H1 (cell line): ENCODE measurements at regions not wholly inside any gene's neighbourhood (a gene's known extent, or its start where the extent isn't known, plus 50 kb on each side); places are given as distances from the start of the nearest gene placed in this dataset.
A peak's percentile ranks its signal among the peaks of the same experiment; 100 is the strongest.

ENCODE experiments used
- CTCF ChIA-PET: fragments of 300-600 bp; sonication (Branson Sonifier 250); formaldehyde crosslinking; loops from one replicate; lab custom pipeline; 2021; ENCODE audit not compliant: partially characterized antibody; lab: Charles Lee
- POLR2A ChIA-PET: fragments of 300-600 bp; sonication (Branson Sonifier 250); formaldehyde crosslinking; loops from one replicate; lab custom pipeline; 2021; ENCODE audit warnings: inconsistent platforms; ENCODE audit not compliant: partially characterized antibody; lab: Charles Lee
- DNase-seq, 2 experiments: peaks; one replicate each; pipeline versions ENCODE4 v3.0.0 to v3.0.0-alpha.2; 2010 to 2022; ENCODE audit warnings: low spot score in 2 of 2, low read depth in 1 of 2, mixed read lengths in 1 of 2
- FAIRE-seq: peaks from 2 replicates; lab custom pipeline; 2011; peaks lifted over from hg19 to GRCh38; lab: Jason Lieb, UNC
- H2AFZ ChIP-seq: 2 replicates; pipeline ENCODE4 v1.8.1; 2012; ENCODE audit warnings: low read length, inconsistent platforms
- H2AK5ac ChIP-seq: 2 replicates; pipeline ENCODE4 v1.6.1; 2013; ENCODE audit warnings: low read depth, low read length
- H2BK120ac ChIP-seq: replicated peaks from 2 replicates; pipeline ENCODE3; 2013; ENCODE audit warnings: low read depth, low read length, inconsistent platforms
- H2BK12ac ChIP-seq: 2 replicates; pipeline ENCODE4 v1.6.1; 2013; ENCODE audit warnings: low read depth, low read length
- H2BK15ac ChIP-seq: 2 replicates; pipeline ENCODE4 v1.6.1; 2013; ENCODE audit warnings: low read length
- H2BK20ac ChIP-seq: 2 replicates; pipeline ENCODE4 v1.6.1; 2013; ENCODE audit warnings: low read length
- H2BK5ac ChIP-seq: 2 replicates; pipeline ENCODE4 v1.6.1; 2013; ENCODE audit warnings: low read depth, low read length
- H3K14ac ChIP-seq: 2 replicates; pipeline ENCODE4 v1.6.1; 2013; ENCODE audit warnings: inconsistent platforms; ENCODE audit not compliant: insufficient read length
- H3K18ac ChIP-seq: 2 replicates; pipeline ENCODE4 v1.6.1; 2013; ENCODE audit warnings: low read length; ENCODE audit errors: extremely low read depth
- H3K23ac ChIP-seq: 2 replicates; pipeline ENCODE4 v1.6.1; 2013; ENCODE audit warnings: inconsistent platforms; ENCODE audit not compliant: insufficient read length
- H3K23me2 ChIP-seq: 2 replicates; pipeline ENCODE4 v1.6.1; 2013; ENCODE audit warnings: low read depth, low read length
- H3K27ac ChIP-seq: 2 replicates; pipeline ENCODE4 v1.6.1; 2011; ENCODE audit warnings: low read depth, low read length, inconsistent platforms
- H3K27me3 ChIP-seq, 4 experiments: replicated peaks in 1 of 4; 1 replicate in 1 of 4; 2 replicates in 3 of 4; pipeline versions ENCODE4 v1.6.1 to v1.8.1; 2011 to 2013; ENCODE audit warnings: low read length in 3 of 4, mild to moderate bottlenecking in 3 of 4, inconsistent platforms in 2 of 4, mixed read lengths in 2 of 4, moderate library complexity in 1 of 4; ENCODE audit not compliant: control insufficient read depth in 3 of 4, insufficient read depth in 3 of 4; ENCODE audit errors: extremely low read depth in 1 of 4
- H3K36me3 ChIP-seq, 4 experiments: 2 replicates each; pipeline versions ENCODE4 v1.6.1 to v1.8.1; 2011 to 2013; ENCODE audit warnings: mild to moderate bottlenecking in 4 of 4, low read length in 3 of 4, moderate library complexity in 2 of 4, control low read depth in 1 of 4, inconsistent platforms in 1 of 4; ENCODE audit not compliant: insufficient read depth in 4 of 4, control insufficient read depth in 2 of 4
- H3K4ac ChIP-seq: replicated peaks from 2 replicates; pipeline ENCODE3; 2013; ENCODE audit warnings: low read length, low read depth, mixed read lengths, inconsistent platforms; ENCODE audit not compliant: insufficient read length
- H3K4me1 ChIP-seq, 4 experiments: replicated peaks in 1 of 4; 1 replicate in 1 of 4; 2 replicates in 3 of 4; pipeline versions ENCODE4 v1.6.1 to v1.8.1; 2011 to 2013; ENCODE audit warnings: low read length in 3 of 4, inconsistent platforms in 2 of 4, mixed read lengths in 1 of 4; ENCODE audit not compliant: insufficient read depth in 4 of 4, control insufficient read depth in 3 of 4
- H3K4me2 ChIP-seq, 2 experiments: 2 replicates each; pipeline versions ENCODE4 v1.6.1 to v1.8.1; 2011 to 2013; ENCODE audit warnings: low read depth in 2 of 2, low read length in 2 of 2, control low read depth in 1 of 2, inconsistent platforms in 1 of 2, mild to moderate bottlenecking in 1 of 2; ENCODE audit not compliant: insufficient read depth in 1 of 2
- H3K4me3 ChIP-seq, 4 experiments: fragments of 200-600, 300-600 bp in 1 of 4; sonication (generic), shearing (Covaris generic), sonication (Bioruptor Twin) in 1 of 4; 2 replicates each; pipeline versions ENCODE4 v1.5.1 to v1.8.1; 2011 to 2016; ENCODE audit warnings: low read length in 4 of 4, low read depth in 3 of 4, control low read depth in 2 of 4, inconsistent platforms in 2 of 4, mild to moderate bottlenecking in 2 of 4, mixed read lengths in 1 of 4, moderate library complexity in 1 of 4; ENCODE audit not compliant: insufficient read depth in 2 of 4; ENCODE audit errors: extremely low read depth in 1 of 4
- H3K56ac ChIP-seq: replicated peaks from 2 replicates; pipeline ENCODE3; 2013; ENCODE audit warnings: low read depth, mild to moderate bottlenecking, mixed read lengths, low read length, inconsistent platforms; ENCODE audit not compliant: insufficient read length
- H3K79me1 ChIP-seq: 2 replicates; pipeline ENCODE4 v1.6.1; 2013; ENCODE audit warnings: low read depth, low read length, control low read depth
- H3K79me2 ChIP-seq, 2 experiments: 2 replicates each; pipeline versions ENCODE4 v1.6.1 to v1.8.1; 2012 to 2013; ENCODE audit warnings: low read length in 2 of 2, mild to moderate bottlenecking in 2 of 2, inconsistent platforms in 1 of 2; ENCODE audit not compliant: insufficient read depth in 2 of 2, control insufficient read depth in 1 of 2
- H3K9ac ChIP-seq, 4 experiments: replicated peaks in 1 of 4; 1 replicate in 1 of 4; 2 replicates in 3 of 4; pipeline versions ENCODE4 v1.6.1 to v1.8.1; 2011 to 2013; ENCODE audit warnings: low read depth in 3 of 4, low read length in 3 of 4, control low read depth in 2 of 4, mild to moderate bottlenecking in 2 of 4, moderate library complexity in 2 of 4, inconsistent platforms in 1 of 4; ENCODE audit errors: extremely low read depth in 1 of 4
- H3K9me3 ChIP-seq, 2 experiments: 2 replicates each; pipeline versions ENCODE4 v1.6.1 to v1.8.1; 2012 to 2013; ENCODE audit warnings: mild to moderate bottlenecking in 2 of 2, moderate library complexity in 2 of 2, control low read depth in 1 of 2, inconsistent platforms in 1 of 2, low read depth in 1 of 2, low read length in 1 of 2, mixed read lengths in 1 of 2; ENCODE audit not compliant: insufficient read depth in 2 of 2
- H4K20me1 ChIP-seq, 2 experiments: replicated peaks in 1 of 2; 2 replicates each; pipeline versions ENCODE3 to v1.8.1; 2011 to 2013; ENCODE audit warnings: inconsistent platforms in 2 of 2, low read length in 2 of 2, mild to moderate bottlenecking in 1 of 2; ENCODE audit not compliant: insufficient read depth in 2 of 2, control insufficient read depth in 1 of 2
- H4K5ac ChIP-seq: 2 replicates; pipeline ENCODE4 v1.6.1; 2013; ENCODE audit warnings: low read length, low read depth, mixed read lengths, inconsistent platforms; ENCODE audit not compliant: insufficient read length
- H4K8ac ChIP-seq: 2 replicates; pipeline ENCODE4 v1.8.0; 2013; ENCODE audit warnings: mild to moderate bottlenecking, moderate library complexity, low read length, inconsistent platforms; ENCODE audit not compliant: insufficient read depth; ENCODE audit errors: extremely low read depth
- H4K91ac ChIP-seq: replicated peaks from 2 replicates; pipeline ENCODE3; 2013; ENCODE audit warnings: low read length, mixed read lengths, inconsistent platforms; ENCODE audit not compliant: insufficient read length
- ATF3 ChIP-seq: IDR thresholded peaks from 2 replicates; pipeline ENCODE4 v1.6.1; 2011; ENCODE audit warnings: low read depth, mild to moderate bottlenecking, low read length; ENCODE audit not compliant: insufficient read depth
- BRCA1 ChIP-seq: IDR thresholded peaks from 2 replicates; pipeline ENCODE4 v1.6.1; 2012; ENCODE audit warnings: low read depth, low read length, improper control_type of control experiment
- CTBP2 ChIP-seq: IDR thresholded peaks from 2 replicates; pipeline ENCODE4 v1.7.0; 2011; ENCODE audit warnings: borderline replicate concordance, mild to moderate bottlenecking, moderate library complexity, mixed read lengths, low read length; ENCODE audit not compliant: insufficient read depth, insufficient read length
- GABPA ChIP-seq: IDR thresholded peaks from 2 replicates; pipeline ENCODE4 v1.6.1; 2011; ENCODE audit warnings: mild to moderate bottlenecking, low read length, moderate library complexity, borderline replicate concordance; ENCODE audit not compliant: insufficient read depth
- POLR2AphosphoS5 ChIP-seq: IDR thresholded peaks from 2 replicates; pipeline ENCODE4 v1.6.1; 2011; ENCODE audit warnings: low read depth, low read length
- RFX5 ChIP-seq: IDR thresholded peaks from 2 replicates; pipeline ENCODE4 v1.6.1; 2011; ENCODE audit warnings: low read depth, low read length, improper control_type of control experiment, borderline replicate concordance
- RNF2 ChIP-seq: fragments of 200-900, 300-1000 bp; sonication (generic); IDR thresholded peaks from 2 replicates; pipeline ENCODE4 v1.7.1; 2016; ENCODE audit warnings: borderline replicate concordance, low read depth, mild to moderate bottlenecking, antibody characterized with exemption, low read length; ENCODE audit not compliant: poor library complexity, severe bottlenecking; ENCODE audit errors: missing control alignments
- SIN3A ChIP-seq, 2 experiments: IDR thresholded peaks in 1 of 2; conservative IDR thresholded peaks in 1 of 2; 2 replicates each; pipeline ENCODE4 v1.6.1; 2011 to 2012; ENCODE audit warnings: low read length in 2 of 2, improper control_type of control experiment in 1 of 2, low read depth in 1 of 2, mild to moderate bottlenecking in 1 of 2
- SIX5 ChIP-seq: IDR thresholded peaks from 2 replicates; pipeline ENCODE4 v1.6.1; 2011; ENCODE audit warnings: mild to moderate bottlenecking, low read depth, low read length
- SRF ChIP-seq: IDR thresholded peaks from 2 replicates; pipeline ENCODE4 v1.6.1; 2011; ENCODE audit warnings: mild to moderate bottlenecking, low read depth, low read length, moderate library complexity
- SUZ12 ChIP-seq: fragments of 200-600 bp; sonication (generic); IDR thresholded peaks from 2 replicates; pipeline ENCODE4 v1.6.1; 2012; ENCODE audit warnings: mild to moderate bottlenecking, inconsistent platforms, low read length, moderate library complexity, mixed read lengths
- TEAD4 ChIP-seq: IDR thresholded peaks from 2 replicates; pipeline ENCODE4 v1.6.1; 2012; ENCODE audit warnings: low read depth, low read length, inconsistent platforms, mixed read lengths
- WGBS, 2 experiments: shearing (Covaris generic) in 1 of 2; methylation state at CpG; one replicate each; pipeline versions ENCODE4 v1.1.6 to v1.1.7; 2013 to 2015; ENCODE audit warnings: low lambda C conversion rate in 2 of 2, mixed read lengths in 2 of 2, inconsistent platforms in 1 of 2, low coverage in 1 of 2, missing lambda C conversion rate in 1 of 2; ENCODE audit not compliant: insufficient replicate concordance in 2 of 2, insufficient coverage in 1 of 2, insufficient read length in 1 of 2; ENCODE audit errors: extremely low coverage in 1 of 2, missing lambda C conversion rate in 1 of 2; 5-methylcytosine and 5-hydroxymethylcytosine counted together

GRCh38 chr10:131690805-131691239 lies 210.0 kb upstream of the PPP2R2D start:
- Histone ChIP-seq H3K36me3 (no peaks in the 10 kb centered on the region; a peak in 1 of 8 replicates), H2BK20ac (no peak overlapping the region), H3K4me3 (no peak overlapping the region), H2AFZ (no peak overlapping the region), H3K56ac (no peak overlapping the region), H3K9ac (no peak overlapping the region), H3K14ac (no peak overlapping the region), H4K20me1 (peaks cover 0 to 4% of the 10 kb centered on the region in 2 experiments), H2BK5ac (no peak overlapping the region), H2BK120ac (no peak overlapping the region), H2AK5ac (no peak overlapping the region), H3K27me3 (no peaks in the 10 kb centered on the region; a peak in 1 of 7 replicates), H2BK12ac (0 out of 2 replicates have a peak overlapping the region, but pooled peaks have one; percentile 75), H3K79me2 (no peaks in the 10 kb centered on the region), H3K4me1 (peaks cover 2 to 12% (median 7%) of the 10 kb centered on the region in 4 experiments; a peak in 6 of 7 replicates), H3K79me1 (peaks cover 3% of the 10 kb centered on the region), H3K23me2 (peaks cover 10% of the 10 kb centered on the region; the same call in 1 of the 2 replicates), H3K4me2 (no peak overlapping the region), H3K9me3 (no peaks in the 10 kb centered on the region), H3K23ac (no peak overlapping the region), H3K27ac (no peak overlapping the region), H4K8ac (0 out of 2 replicates have a peak overlapping the region, but pooled peaks have one; percentile 53), H3K4ac (no peak overlapping the region), H3K18ac (no peak overlapping the region), H4K91ac (no peak overlapping the region), H2BK15ac (no peak overlapping the region), H4K5ac (no peak overlapping the region)
- ChIA-PET POLR2A (interaction anchor here (3.1 kb wide), 1 partner anchor 15 kb away, joined by 9 read pairs; no protein-coding TSS in a partner anchor), CTCF (interaction anchor here (0.7 kb wide), 1 partner anchor 60 kb away, joined by 3 read pairs; no protein-coding TSS in a partner anchor)
- DNase-seq (no peak), FAIRE-seq (no peak)
- 87% methylated on average over 14 of the region's 14 CpGs; no CpG with 5 or more reads in 1 of the 2 experiments for WGBS, 2 experiments
- no peak for TF ChIP-seq RNF2
- TF ChIP-seq TEAD4, result no peak
- TF ChIP-seq RFX5, result no peak
- TF ChIP-seq CTBP2, result no peak
- TF ChIP-seq SIX5, result no peak
- TF ChIP-seq ATF3, result no peak
- TF ChIP-seq POLR2AphosphoS5, result no peak
- TF ChIP-seq SRF, result no peak
- no peak for TF ChIP-seq SUZ12
- no peak for TF ChIP-seq GABPA
- TF ChIP-seq BRCA1, result no peak
- no peak for TF ChIP-seq SIN3A (conservative IDR thresholded peaks at IDR 0.05 in 1 of 2, IDR thresholded peaks at IDR 0.05 in 1 of 2; ENCODE audit: low read depth in 1 of 2, low read length in 2 of 2)
